ENCODE measurements at regions not wholly inside any gene's neighbourhood (a gene's known extent, or its start where the extent isn't known, plus 50 kb on each side); places are given as distances from the start of the nearest gene placed in this dataset.

GRCh38 chr4:45855857-45856256 is 268.0 kb downstream of the GABRG1 start:
- Histone ChIP-seq H3K4me1 (ENCODE audit: control insufficient read depth, extremely low read depth, insufficient read depth, low read length) (no peaks in the 10 kb centered on the region), H2AFZ (ENCODE audit: low read length) (no peak overlapping the region), H3K27me3 (ENCODE audit: control insufficient read depth, insufficient read depth, low read length) (no peaks in the 10 kb centered on the region), H3K36me3 (ENCODE audit: control insufficient read depth, insufficient read depth, low read length) (no peaks in the 10 kb centered on the region), H3K79me2 (ENCODE audit: control insufficient read depth, insufficient read depth, low read length) (no peaks in the 10 kb centered on the region), H3K9ac (ENCODE audit: insufficient read depth, low read length) (no peak overlapping the region), H3K9me3 (ENCODE audit: control insufficient read depth, insufficient read depth, low read depth, low read length) (no peaks in the 10 kb centered on the region), H3K4me3 (replicated peaks in 1 of 4; ENCODE audit: control extremely low read depth in 1 of 4, insufficient read depth in 1 of 4, low read depth in 3 of 4, low read length in 4 of 4) (no peak overlapping the region), H3K27ac (ENCODE audit: insufficient read depth, low read length) (no peak overlapping the region), H4K20me1 (ENCODE audit: control insufficient read depth, extremely low read depth, insufficient read depth, low read length) (no peaks in the 10 kb centered on the region), H3K4me2 (ENCODE audit: extremely low read depth, insufficient read depth, low read length) (no peak overlapping the region)
- DNase-seq (ENCODE audit: low read depth in 2 of 2), result no peak
- no peak for TF ChIP-seq CTCF (conservative IDR thresholded peaks at IDR 0.05 in 1 of 2, IDR thresholded peaks at IDR 0.05 in 1 of 2; ENCODE audit: low read depth in 1 of 2, low read length in 2 of 2)

GRCh38 chr4:45846016-45846415 is 277.8 kb downstream of the GABRG1 start:
- Histone ChIP-seq H3K4me3 (replicated peaks in 1 of 4; ENCODE audit: control extremely low read depth in 1 of 4, insufficient read depth in 1 of 4, low read depth in 3 of 4, low read length in 4 of 4) (no peak overlapping the region), H3K79me2 (ENCODE audit: control insufficient read depth, insufficient read depth, low read length) (no peaks in the 10 kb centered on the region), H3K4me2 (ENCODE audit: extremely low read depth, insufficient read depth, low read length) (no peak overlapping the region), H3K27ac (ENCODE audit: insufficient read depth, low read length) (no peak overlapping the region), H3K9me3 (ENCODE audit: control insufficient read depth, insufficient read depth, low read depth, low read length) (no peaks in the 10 kb centered on the region), H3K36me3 (ENCODE audit: control insufficient read depth, insufficient read depth, low read length) (no peaks in the 10 kb centered on the region), H4K20me1 (ENCODE audit: control insufficient read depth, extremely low read depth, insufficient read depth, low read length) (no peaks in the 10 kb centered on the region), H2AFZ (ENCODE audit: low read length) (no peak overlapping the region), H3K9ac (ENCODE audit: insufficient read depth, low read length) (no peak overlapping the region), H3K27me3 (ENCODE audit: control insufficient read depth, insufficient read depth, low read length) (no peaks in the 10 kb centered on the region), H3K4me1 (ENCODE audit: control insufficient read depth, extremely low read depth, insufficient read depth, low read length) (no peaks in the 10 kb centered on the region)
- DNase-seq (ENCODE audit: low read depth in 2 of 2), result no peak
- TF ChIP-seq CTCF (conservative IDR thresholded peaks at IDR 0.05 in 1 of 2, IDR thresholded peaks at IDR 0.05 in 1 of 2; ENCODE audit: low read depth in 1 of 2, low read length in 2 of 2) (no peak), EZH2 (IDR thresholded peaks at IDR 0.05; ENCODE audit: low read length, missing control alignments) (no peak)

GRCh38 chr4:45841791-45842190 is 282.1 kb downstream of the GABRG1 start:
- no peaks in the 10 kb centered on the region for H4K20me1 ChIP-seq (ENCODE audit: control insufficient read depth, extremely low read depth, insufficient read depth, low read length)
- H3K4me3 ChIP-seq (replicated peaks in 1 of 4; ENCODE audit: control extremely low read depth in 1 of 4, insufficient read depth in 1 of 4, low read depth in 3 of 4, low read length in 4 of 4), result no peak overlapping the region
- TF ChIP-seq EZH2 (IDR thresholded peaks at IDR 0.05; ENCODE audit: low read length, missing control alignments) (no peak), CTCF (conservative IDR thresholded peaks at IDR 0.05 in 1 of 2, IDR thresholded peaks at IDR 0.05 in 1 of 2; ENCODE audit: low read depth in 1 of 2, low read length in 2 of 2) (no peak)
- H3K27ac ChIP-seq (ENCODE audit: insufficient read depth, low read length), result no peak overlapping the region
- H3K27me3 ChIP-seq (ENCODE audit: control insufficient read depth, insufficient read depth, low read length), result no peaks in the 10 kb centered on the region
- no peak overlapping the region for H2AFZ ChIP-seq (ENCODE audit: low read length)
- no peak overlapping the region for H3K9ac ChIP-seq (ENCODE audit: insufficient read depth, low read length)
- no peaks in the 10 kb centered on the region for H3K36me3 ChIP-seq (ENCODE audit: control insufficient read depth, insufficient read depth, low read length)
- no peaks in the 10 kb centered on the region for H3K4me1 ChIP-seq (ENCODE audit: control insufficient read depth, extremely low read depth, insufficient read depth, low read length)
- no peak overlapping the region for H3K4me2 ChIP-seq (ENCODE audit: extremely low read depth, insufficient read depth, low read length)
- H3K9me3 ChIP-seq (ENCODE audit: control insufficient read depth, insufficient read depth, low read depth, low read length), result no peaks in the 10 kb centered on the region
- no peak for DNase-seq (ENCODE audit: low read depth in 2 of 2)
- no peaks in the 10 kb centered on the region for H3K79me2 ChIP-seq (ENCODE audit: control insufficient read depth, insufficient read depth, low read length)

Measured in fibroblast of lung (primary cell).